Ascending aorta (tissue), 2 donors: ENCODE measurements at regions not wholly inside any gene's neighbourhood (a gene's known extent, or its start where the extent isn't known, plus 50 kb on each side); places are given as distances from the start of the nearest gene placed in this dataset.

ENCODE experiments used
- DNase-seq, 2 donors: peaks; one replicate each; pipeline ENCODE4 v3.0.0-alpha.2; 2019; ENCODE audit warnings: low spot score in 2 of 2
- H3K27ac ChIP-seq, 2 donors: fragments of 200-600 bp; sonication (generic); one replicate each; pipeline ENCODE4 v1.5.1; 2016 to 2017; ENCODE audit warnings: mild to moderate bottlenecking in 1 of 2
- H3K27me3 ChIP-seq: fragments of 200-600 bp; sonication (generic); one replicate; pipeline ENCODE4 v1.5.1; 2017
- H3K36me3 ChIP-seq, 2 donors: fragments of 200-600 bp; sonication (generic); one replicate each; pipeline ENCODE4 v1.5.1; 2016
- H3K4me1 ChIP-seq, 2 donors: fragments of 200-600 bp; sonication (generic); one replicate each; pipeline ENCODE4 v1.5.1; 2016 to 2017; ENCODE audit warnings: mild to moderate bottlenecking in 1 of 2
- H3K4me3 ChIP-seq, 2 donors: fragments of 200-600 bp; sonication (generic); one replicate each; pipeline ENCODE4 v1.5.1; 2016 to 2017; ENCODE audit warnings: mild to moderate bottlenecking in 1 of 2
- H3K9me3 ChIP-seq, 2 donors: fragments of 200-600 bp; sonication (generic); one replicate each; pipeline ENCODE4 v1.5.1; 2016
- intact Hi-C: fragments of 100-400 bp; cut with DNase I; formaldehyde crosslinking; loops from one replicate; pipeline ENCODE4 v1.15.1; 2023
- TF ChIP-seq, protein P1 (sequence below), 3 experiments: fragments of 200-600 bp in 2 of 3; fragments of 450-650 bp in 1 of 3; sonication (generic) in 2 of 3; IDR thresholded peaks; one replicate each; pipeline ENCODE4 v1.5.1; 2016 to 2019; ENCODE audit warnings: antibody characterized with exemption in 3 of 3, mild to moderate bottlenecking in 1 of 3, moderate library complexity in 1 of 3

DNA sequence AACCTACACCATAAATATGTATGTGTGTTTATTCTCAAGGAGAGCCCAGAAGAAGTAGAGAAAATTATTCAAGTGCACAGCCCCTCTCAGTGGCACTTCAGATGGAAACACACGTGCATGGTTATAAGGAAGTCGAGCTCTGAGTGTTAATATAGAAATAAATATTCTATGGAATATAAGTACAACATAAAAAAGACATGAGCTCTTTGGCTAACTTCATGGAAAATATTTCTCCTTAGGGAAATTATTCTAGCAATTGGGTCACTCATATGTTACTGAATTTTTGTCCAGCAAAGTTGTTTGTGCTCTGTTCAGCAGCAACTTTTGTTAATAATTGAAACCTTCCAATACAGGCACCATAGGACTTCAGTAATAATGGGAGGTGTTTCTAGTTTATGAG is 939.0 kb downstream of the LRFN5 start:
- Histone ChIP-seq H3K27me3 (no peaks in the 10 kb centered on the region), H3K27ac (no peak overlapping the region), H3K9me3 (no peaks in the 10 kb centered on the region), H3K36me3 (no peaks in the 10 kb centered on the region), H3K4me1 (no peaks in the 10 kb centered on the region), H3K4me3 (no peak overlapping the region)
- DNase-seq = no peak
- TF ChIP-seq, protein P1, sequence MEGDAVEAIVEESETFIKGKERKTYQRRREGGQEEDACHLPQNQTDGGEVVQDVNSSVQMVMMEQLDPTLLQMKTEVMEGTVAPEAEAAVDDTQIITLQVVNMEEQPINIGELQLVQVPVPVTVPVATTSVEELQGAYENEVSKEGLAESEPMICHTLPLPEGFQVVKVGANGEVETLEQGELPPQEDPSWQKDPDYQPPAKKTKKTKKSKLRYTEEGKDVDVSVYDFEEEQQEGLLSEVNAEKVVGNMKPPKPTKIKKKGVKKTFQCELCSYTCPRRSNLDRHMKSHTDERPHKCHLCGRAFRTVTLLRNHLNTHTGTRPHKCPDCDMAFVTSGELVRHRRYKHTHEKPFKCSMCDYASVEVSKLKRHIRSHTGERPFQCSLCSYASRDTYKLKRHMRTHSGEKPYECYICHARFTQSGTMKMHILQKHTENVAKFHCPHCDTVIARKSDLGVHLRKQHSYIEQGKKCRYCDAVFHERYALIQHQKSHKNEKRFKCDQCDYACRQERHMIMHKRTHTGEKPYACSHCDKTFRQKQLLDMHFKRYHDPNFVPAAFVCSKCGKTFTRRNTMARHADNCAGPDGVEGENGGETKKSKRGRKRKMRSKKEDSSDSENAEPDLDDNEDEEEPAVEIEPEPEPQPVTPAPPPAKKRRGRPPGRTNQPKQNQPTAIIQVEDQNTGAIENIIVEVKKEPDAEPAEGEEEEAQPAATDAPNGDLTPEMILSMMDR (IDR thresholded peaks at IDR 0.05) = no peak
- intact Hi-C loops = no loop called here

DNA sequence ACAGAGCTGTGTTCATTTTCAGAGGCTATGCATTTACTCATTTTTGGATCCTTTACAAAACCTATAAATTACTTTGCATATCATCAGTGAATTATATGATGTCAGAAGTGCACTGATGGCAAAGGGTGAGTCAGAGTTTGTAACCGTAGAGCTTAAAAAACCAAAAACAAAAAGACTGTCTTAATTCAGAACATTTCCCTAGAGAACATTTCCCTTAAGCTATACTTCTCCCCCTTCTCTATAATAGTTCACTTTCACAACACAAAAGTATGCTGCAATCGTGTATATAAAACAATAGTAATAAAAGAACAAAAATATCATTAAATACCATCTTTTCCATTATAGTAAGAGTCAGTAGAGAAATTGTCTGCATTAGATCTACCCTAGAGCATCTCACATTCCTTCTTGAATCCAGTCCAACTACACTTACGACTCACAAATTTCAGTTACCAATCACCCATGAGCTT is 934.9 kb downstream of the LRFN5 start:
- TF ChIP-seq, protein P1 (IDR thresholded peaks at IDR 0.05) = no peak
- Histone ChIP-seq H3K27ac (no peak overlapping the region), H3K4me1 (no peaks in the 10 kb centered on the region), H3K4me3 (no peak overlapping the region), H3K36me3 (no peaks in the 10 kb centered on the region), H3K9me3 (no peaks in the 10 kb centered on the region), H3K27me3 (no peaks in the 10 kb centered on the region)
- no peak for DNase-seq
- intact Hi-C loops = no loop called here

DNA sequence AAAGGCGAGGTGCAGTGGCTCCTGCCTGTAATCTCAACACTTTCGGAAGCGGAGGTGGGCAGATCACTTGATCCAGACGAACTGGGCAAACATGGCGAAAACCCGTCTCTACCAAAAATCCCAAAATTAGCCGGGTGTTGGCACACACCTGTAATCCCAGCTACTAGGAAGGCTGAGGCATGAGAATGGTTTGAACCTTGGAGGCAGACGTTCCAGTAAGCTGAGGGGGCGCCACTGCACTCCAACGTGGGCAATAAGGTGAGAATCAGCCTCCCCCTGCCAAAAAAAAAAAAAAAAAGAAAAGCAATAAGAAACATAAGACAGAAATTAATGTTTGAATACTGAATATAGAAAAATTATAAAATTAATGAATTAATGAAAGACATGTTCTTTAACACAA is 928.7 kb downstream of the LRFN5 start:
- Histone ChIP-seq H3K4me1 (no peaks in the 10 kb centered on the region), H3K27ac (no peak overlapping the region), H3K36me3 (no peaks in the 10 kb centered on the region), H3K9me3 (no peaks in the 10 kb centered on the region), H3K27me3 (no peaks in the 10 kb centered on the region), H3K4me3 (no peak overlapping the region)
- no peak for DNase-seq
- intact Hi-C loops = no loop called here
- TF ChIP-seq, protein P1 (IDR thresholded peaks at IDR 0.05) = no peak

DNA sequence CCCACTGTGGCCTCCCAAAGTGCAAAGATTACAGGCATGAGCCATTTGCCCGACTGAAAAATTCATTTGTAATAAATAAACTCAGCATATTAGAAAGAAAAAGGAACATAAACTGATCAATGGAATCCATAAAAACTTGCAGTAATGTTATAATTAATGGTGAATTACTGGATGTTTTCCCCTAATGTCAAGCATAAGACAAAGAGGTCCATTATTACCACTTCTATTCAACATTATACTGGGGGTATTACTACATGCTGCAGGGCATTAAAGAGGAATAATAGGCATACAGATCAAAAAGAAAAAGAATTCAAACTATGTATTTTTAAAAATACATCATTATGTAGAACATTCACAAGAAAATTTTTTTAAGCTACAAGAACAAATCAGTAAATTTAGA is 926.8 kb downstream of the LRFN5 start:
- TF ChIP-seq, protein P1 (IDR thresholded peaks at IDR 0.05) = no peak
- Histone ChIP-seq H3K36me3 (no peaks in the 10 kb centered on the region), H3K4me3 (no peak overlapping the region), H3K4me1 (no peaks in the 10 kb centered on the region), H3K27ac (no peak overlapping the region), H3K27me3 (no peaks in the 10 kb centered on the region), H3K9me3 (no peaks in the 10 kb centered on the region)
- DNase-seq = no peak
- intact Hi-C loops = no loop called here

DNA sequence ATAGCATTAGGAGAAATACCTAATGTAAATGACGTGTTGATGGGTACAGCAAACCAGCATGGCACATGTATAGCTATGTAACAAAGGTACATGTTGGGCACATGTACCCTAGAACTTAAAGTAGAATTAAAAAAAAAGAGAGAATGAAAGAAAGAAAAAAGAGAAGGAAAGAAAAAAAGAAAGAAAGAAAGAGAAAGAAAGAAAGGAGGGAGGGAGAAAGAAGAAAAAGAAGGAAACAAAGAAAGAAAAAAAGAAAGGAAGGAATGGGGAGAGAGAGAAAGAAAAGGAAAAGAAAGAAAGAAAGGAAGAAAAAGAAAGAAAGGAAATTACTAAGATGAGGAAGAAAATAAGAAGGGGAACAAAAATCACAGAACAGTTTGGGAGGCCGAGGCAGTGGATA is 925.5 kb downstream of the LRFN5 start:
- intact Hi-C loops = no loop called here

More for the DNA sequence above, 925.5 kb downstream of the LRFN5 start:
- H3K4me3 ChIP-seq = no peak overlapping the region
- no peak overlapping the region for H3K27ac ChIP-seq
- no peak for DNase-seq
- TF ChIP-seq, protein P1 (IDR thresholded peaks at IDR 0.05) = no peak
- H3K36me3 ChIP-seq = no peaks in the 10 kb centered on the region
- no peaks in the 10 kb centered on the region for H3K27me3 ChIP-seq
- no peaks in the 10 kb centered on the region for H3K9me3 ChIP-seq
- no peaks in the 10 kb centered on the region for H3K4me1 ChIP-seq
